GM23338 (cell line): ENCODE measurements at regions not wholly inside any gene's neighbourhood (a gene's known extent, or its start where the extent isn't known, plus 50 kb on each side); places are given as distances from the start of the nearest gene placed in this dataset.

Experiments used
- ATAC-seq: fragments of 200-7000 bp; cut with Tn5 transposase; 3 replicates; pipeline ENCODE4 v1.9.1; 2020
- DNase-seq: peaks from one replicate; pipeline ENCODE4 v3.0.0-alpha.2; 2015; ENCODE audit warnings: low spot score
- H2AFZ ChIP-seq: fragments of 200-600 bp; sonication (generic); 2 replicates; pipeline ENCODE4 v1.8.0; 2016; ENCODE audit warnings: antibody characterized with exemption, mild to moderate bottlenecking, moderate library complexity
- H3F3A ChIP-seq: fragments of 200-600 bp; sonication (generic); replicated peaks from 2 replicates; pipeline ENCODE4 v1.8.0; 2017; ENCODE audit warnings: antibody characterized with exemption, mixed run types, low read depth
- H3K27ac ChIP-seq: fragments of 200-600 bp; sonication (generic); 2 replicates; pipeline ENCODE4 v1.6.1; 2016; ENCODE audit warnings: low read depth
- H3K27me3 ChIP-seq: fragments of 200-600 bp; sonication (generic); 2 replicates; pipeline ENCODE4 v1.8.0; 2016; ENCODE audit warnings: mild to moderate bottlenecking, mixed run types, moderate library complexity; ENCODE audit not compliant: insufficient read depth
- H3K36me3 ChIP-seq: fragments of 200-600 bp; sonication (generic); 2 replicates; pipeline ENCODE4 v1.8.0; 2016; ENCODE audit warnings: mild to moderate bottlenecking; ENCODE audit not compliant: insufficient read depth
- H3K4me1 ChIP-seq: fragments of 200-600 bp; sonication (generic); 2 replicates; pipeline ENCODE4 v1.8.0; 2016; ENCODE audit warnings: mild to moderate bottlenecking, moderate library complexity; ENCODE audit not compliant: insufficient read depth
- H3K4me2 ChIP-seq: fragments of 200-600 bp; sonication (generic); 2 replicates; pipeline ENCODE4 v1.7.1; 2017; ENCODE audit warnings: mixed run types
- H3K4me3 ChIP-seq: fragments of 200-600 bp; sonication (generic); 2 replicates; pipeline ENCODE4 v1.6.1; 2016; ENCODE audit warnings: mixed run types
- H3K79me2 ChIP-seq: fragments of 200-600 bp; sonication (generic); replicated peaks from 2 replicates; pipeline ENCODE4 v1.8.0; 2017; ENCODE audit warnings: mild to moderate bottlenecking; ENCODE audit not compliant: insufficient read depth
- H3K9me2 ChIP-seq: fragments of 200-600 bp; sonication (generic); 2 replicates; pipeline ENCODE4 v1.8.0; 2017; ENCODE audit not compliant: insufficient read depth
- H4K20me1 ChIP-seq: fragments of 200-600 bp; sonication (generic); replicated peaks from 2 replicates; pipeline ENCODE4 v1.8.0; 2017; ENCODE audit warnings: mild to moderate bottlenecking; ENCODE audit not compliant: insufficient read depth
- H3K27ac Mint-ChIP-seq: 2 replicates; pipeline ENCODE4 v1.8.0; 2020; ENCODE audit warnings: inconsistent platforms, mild to moderate bottlenecking, moderate library complexity, mixed read lengths
- H3K27me3 Mint-ChIP-seq: 3 replicates; pipeline ENCODE4 v1.8.0; 2022; ENCODE audit warnings: low read depth, mild to moderate bottlenecking, moderate library complexity, mixed read lengths, inconsistent platforms; ENCODE audit not compliant: insufficient read depth, poor library complexity
- H3K36me3 Mint-ChIP-seq: 3 replicates; pipeline ENCODE4 v1.8.0; 2021; ENCODE audit warnings: low read depth, mild to moderate bottlenecking, inconsistent platforms, moderate library complexity, mixed read lengths
- H3K4me1 Mint-ChIP-seq: 3 replicates; pipeline ENCODE4 v1.8.0; 2020; ENCODE audit warnings: mild to moderate bottlenecking, inconsistent platforms, mixed read lengths
- H3K4me3 Mint-ChIP-seq: 3 replicates; pipeline ENCODE4 v1.8.0; 2021; ENCODE audit warnings: moderate library complexity, mild to moderate bottlenecking, inconsistent platforms, mixed read lengths
- H3K9me3 Mint-ChIP-seq: 3 replicates; pipeline ENCODE4 v1.8.0; 2020; ENCODE audit warnings: moderate library complexity, mild to moderate bottlenecking, inconsistent platforms, mixed read lengths
- ETS1 ChIP-seq: IDR thresholded peaks from 2 replicates; pipeline ENCODE4 v1.6.1; 2016; ENCODE audit warnings: antibody characterized with exemption
- NANOG ChIP-seq: IDR thresholded peaks from 2 replicates; pipeline ENCODE4 v1.6.1; 2016; ENCODE audit warnings: antibody characterized with exemption, borderline replicate concordance
- POLR2AphosphoS5 ChIP-seq: IDR thresholded peaks from 2 replicates; pipeline ENCODE4 v1.6.1; 2016; ENCODE audit warnings: antibody characterized with exemption, low read depth
- ZNF331 ChIP-seq: fragments of 250-450 bp; sonication (Bioruptor Pico); IDR thresholded peaks from 2 replicates; pipeline ENCODE4 v1.5.0; 2020; ENCODE audit warnings: low read depth, mild to moderate bottlenecking, moderate library complexity
- TF ChIP-seq, protein P1 (sequence below): fragments of 250-450 bp; sonication (Bioruptor Pico); IDR thresholded peaks from 2 replicates; pipeline ENCODE4 v1.5.0; 2020; ENCODE audit warnings: mild to moderate bottlenecking, moderate library complexity

DNA sequence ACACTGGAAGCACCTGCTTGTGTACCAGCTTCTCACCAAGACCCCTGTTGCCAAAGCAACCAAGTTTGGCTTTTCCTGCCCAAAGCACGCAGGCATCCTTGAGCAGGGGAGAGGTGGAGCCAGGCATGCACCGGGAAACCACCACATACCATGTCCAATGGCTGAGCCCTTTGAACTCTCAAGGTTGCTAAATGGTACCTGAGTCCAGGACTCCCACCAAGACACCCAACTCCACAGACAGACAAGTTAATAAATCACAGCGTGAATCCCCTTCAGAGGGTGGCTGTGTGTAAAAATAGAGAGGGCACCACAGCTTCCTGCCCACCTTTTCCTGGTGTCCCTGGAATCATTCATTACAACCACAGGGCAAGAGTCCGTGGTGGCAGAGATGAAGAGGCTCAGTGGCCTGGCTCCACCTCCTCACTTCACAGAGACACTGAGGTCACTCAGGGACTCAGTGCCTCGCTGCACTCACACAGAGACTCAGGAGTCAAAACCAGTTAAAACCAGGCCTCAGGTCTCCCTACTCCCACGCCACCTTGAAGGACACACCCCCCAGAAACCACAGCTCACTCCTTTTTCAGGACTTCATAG, 143.7 kb downstream of the C5orf15 start (continued):
- TF ChIP-seq ETS1: no peak
- TF ChIP-seq, protein P1, sequence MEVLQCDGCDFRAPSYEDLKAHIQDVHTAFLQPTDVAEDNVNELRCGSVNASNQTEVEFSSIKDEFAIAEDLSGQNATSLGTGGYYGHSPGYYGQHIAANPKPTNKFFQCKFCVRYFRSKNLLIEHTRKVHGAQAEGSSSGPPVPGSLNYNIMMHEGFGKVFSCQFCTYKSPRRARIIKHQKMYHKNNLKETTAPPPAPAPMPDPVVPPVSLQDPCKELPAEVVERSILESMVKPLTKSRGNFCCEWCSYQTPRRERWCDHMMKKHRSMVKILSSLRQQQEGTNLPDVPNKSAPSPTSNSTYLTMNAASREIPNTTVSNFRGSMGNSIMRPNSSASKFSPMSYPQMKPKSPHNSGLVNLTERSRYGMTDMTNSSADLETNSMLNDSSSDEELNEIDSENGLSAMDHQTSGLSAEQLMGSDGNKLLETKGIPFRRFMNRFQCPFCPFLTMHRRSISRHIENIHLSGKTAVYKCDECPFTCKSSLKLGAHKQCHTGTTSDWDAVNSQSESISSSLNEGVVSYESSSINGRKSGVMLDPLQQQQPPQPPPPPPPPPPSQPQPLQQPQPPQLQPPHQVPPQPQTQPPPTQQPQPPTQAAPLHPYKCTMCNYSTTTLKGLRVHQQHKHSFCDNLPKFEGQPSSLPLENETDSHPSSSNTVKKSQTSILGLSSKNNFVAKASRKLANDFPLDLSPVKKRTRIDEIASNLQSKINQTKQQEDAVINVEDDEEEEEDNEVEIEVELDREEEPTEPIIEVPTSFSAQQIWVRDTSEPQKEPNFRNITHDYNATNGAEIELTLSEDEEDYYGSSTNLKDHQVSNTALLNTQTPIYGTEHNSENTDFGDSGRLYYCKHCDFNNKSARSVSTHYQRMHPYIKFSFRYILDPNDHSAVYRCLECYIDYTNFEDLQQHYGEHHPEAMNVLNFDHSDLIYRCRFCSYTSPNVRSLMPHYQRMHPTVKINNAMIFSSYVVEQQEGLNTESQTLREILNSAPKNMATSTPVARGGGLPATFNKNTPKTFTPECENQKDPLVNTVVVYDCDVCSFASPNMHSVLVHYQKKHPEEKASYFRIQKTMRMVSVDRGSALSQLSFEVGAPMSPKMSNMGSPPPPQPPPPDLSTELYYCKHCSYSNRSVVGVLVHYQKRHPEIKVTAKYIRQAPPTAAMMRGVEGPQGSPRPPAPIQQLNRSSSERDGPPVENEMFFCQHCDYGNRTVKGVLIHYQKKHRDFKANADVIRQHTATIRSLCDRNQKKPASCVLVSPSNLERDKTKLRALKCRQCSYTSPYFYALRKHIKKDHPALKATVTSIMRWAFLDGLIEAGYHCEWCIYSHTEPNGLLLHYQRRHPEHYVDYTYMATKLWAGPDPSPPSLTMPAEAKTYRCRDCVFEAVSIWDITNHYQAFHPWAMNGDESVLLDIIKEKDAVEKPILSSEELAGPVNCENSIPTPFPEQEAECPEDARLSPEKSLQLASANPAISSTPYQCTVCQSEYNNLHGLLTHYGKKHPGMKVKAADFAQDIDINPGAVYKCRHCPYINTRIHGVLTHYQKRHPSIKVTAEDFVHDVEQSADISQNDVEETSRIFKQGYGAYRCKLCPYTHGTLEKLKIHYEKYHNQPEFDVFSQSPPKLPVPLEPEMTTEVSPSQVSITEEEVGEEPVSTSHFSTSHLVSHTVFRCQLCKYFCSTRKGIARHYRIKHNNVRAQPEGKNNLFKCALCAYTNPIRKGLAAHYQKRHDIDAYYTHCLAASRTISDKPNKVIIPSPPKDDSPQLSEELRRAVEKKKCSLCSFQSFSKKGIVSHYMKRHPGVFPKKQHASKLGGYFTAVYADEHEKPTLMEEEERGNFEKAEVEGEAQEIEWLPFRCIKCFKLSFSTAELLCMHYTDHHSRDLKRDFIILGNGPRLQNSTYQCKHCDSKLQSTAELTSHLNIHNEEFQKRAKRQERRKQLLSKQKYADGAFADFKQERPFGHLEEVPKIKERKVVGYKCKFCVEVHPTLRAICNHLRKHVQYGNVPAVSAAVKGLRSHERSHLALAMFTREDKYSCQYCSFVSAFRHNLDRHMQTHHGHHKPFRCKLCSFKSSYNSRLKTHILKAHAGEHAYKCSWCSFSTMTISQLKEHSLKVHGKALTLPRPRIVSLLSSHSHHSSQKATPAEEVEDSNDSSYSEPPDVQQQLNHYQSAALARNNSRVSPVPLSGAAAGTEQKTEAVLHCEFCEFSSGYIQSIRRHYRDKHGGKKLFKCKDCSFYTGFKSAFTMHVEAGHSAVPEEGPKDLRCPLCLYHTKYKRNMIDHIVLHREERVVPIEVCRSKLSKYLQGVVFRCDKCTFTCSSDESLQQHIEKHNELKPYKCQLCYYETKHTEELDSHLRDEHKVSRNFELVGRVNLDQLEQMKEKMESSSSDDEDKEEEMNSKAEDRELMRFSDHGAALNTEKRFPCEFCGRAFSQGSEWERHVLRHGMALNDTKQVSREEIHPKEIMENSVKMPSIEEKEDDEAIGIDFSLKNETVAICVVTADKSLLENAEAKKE: no peak
- no peak for TF ChIP-seq NANOG
- TF ChIP-seq ZNF331 (CRISPR knock-in tag): no peak

DNA sequence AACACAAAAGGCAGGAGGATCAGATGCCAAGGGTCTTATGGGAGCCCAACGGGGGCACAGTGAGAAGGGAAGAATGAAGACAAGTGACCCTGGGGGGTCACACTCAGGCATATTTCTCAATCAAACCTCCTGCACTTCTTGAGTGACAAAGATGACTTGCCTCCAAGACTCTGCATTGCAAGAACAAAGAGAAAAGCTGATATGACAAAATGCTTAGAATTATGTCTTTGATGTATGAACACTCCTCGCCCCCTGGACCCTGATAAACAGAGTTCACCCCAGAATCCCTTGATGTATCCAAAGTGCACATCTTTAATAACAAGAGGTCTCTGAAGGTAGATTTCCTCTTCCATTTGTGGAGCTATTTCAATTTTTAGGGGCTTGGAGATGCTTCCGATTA, 146.5 kb downstream of the C5orf15 start:
- Mint-ChIP-seq H3K27ac (no peak overlapping the region), H3K27me3 (peaks cover 6% of the 10 kb centered on the region), H3K9me3 (no peaks in the 10 kb centered on the region), H3K36me3 (no peaks in the 10 kb centered on the region), H3K4me3 (no peak overlapping the region), H3K4me1 (peaks cover 2% of the 10 kb centered on the region; the same call in 1 of the 3 replicates)
- no peaks in the 10 kb centered on the region for H4K20me1 ChIP-seq
- no peaks in the 10 kb centered on the region for H3F3A ChIP-seq
- DNase-seq (no peak), ATAC-seq (no peak)
- H3K4me2 ChIP-seq: no peak overlapping the region
- H3K36me3 ChIP-seq: no peaks in the 10 kb centered on the region
- no peaks in the 10 kb centered on the region for H3K4me1 ChIP-seq
- H3K27me3 ChIP-seq: no peaks in the 10 kb centered on the region
- H3K27ac ChIP-seq: no peak overlapping the region
- no peaks in the 10 kb centered on the region for H3K79me2 ChIP-seq
- no peak for TF ChIP-seq POLR2AphosphoS5
- no peak overlapping the region for H3K4me3 ChIP-seq
- H3K9me2 ChIP-seq: no peaks in the 10 kb centered on the region
- H2AFZ ChIP-seq: no peak overlapping the region
